Panc1 (cell line): ENCODE measurements at regions not wholly inside any gene's neighbourhood (a gene's known extent, or its start where the extent isn't known, plus 50 kb on each side); places are given as distances from the start of the nearest gene placed in this dataset.

Experiments
- ATAC-seq: fragments of 200-7000 bp; cut with Tn5 transposase; 2 replicates; pipeline ENCODE4 v1.9.1; 2020; ENCODE audit warnings: mild to moderate bottlenecking, moderate library complexity
- BruUV-seq: library from RNA; stranded (reverse); fragments of 400-500 nt; replicated peaks from 2 replicates; lab custom pipeline; 2021; lab: Mats Ljungman, UMichigan
- CTCF ChIA-PET: fragments of 300-600 bp; sonication (Branson Sonifier 250); formaldehyde crosslinking; loops from one replicate; lab custom pipeline; 2022; ENCODE audit warnings: antibody characterized with exemption; lab: Charles Lee
- POLR2A ChIA-PET: fragments of 300-600 bp; sonication (Branson Sonifier 250); formaldehyde crosslinking; loops from one replicate; lab custom pipeline; 2022; ENCODE audit warnings: antibody characterized with exemption; lab: Charles Lee
- DNase-seq: peaks from one replicate; pipeline ENCODE4 v3.0.0-alpha.2; 2010; ENCODE audit warnings: low read depth, low spot score
- H3K27ac ChIP-seq: 2 replicates; pipeline ENCODE4 v1.5.1; 2011; ENCODE audit warnings: mild to moderate bottlenecking, low read length, inconsistent platforms
- H3K27me3 ChIP-seq: fragments of 200-500 bp; sonication (Bioruptor generic); 2 replicates; pipeline ENCODE4 v1.6.0; 2014; ENCODE audit warnings: low read length, inconsistent platforms; ENCODE audit not compliant: control insufficient read depth, insufficient read depth
- H3K36me3 ChIP-seq: fragments of 200-500 bp; sonication (Bioruptor generic); 2 replicates; pipeline ENCODE4 v1.5.1; 2014; ENCODE audit warnings: inconsistent platforms, mild to moderate bottlenecking, low read length, moderate library complexity; ENCODE audit not compliant: control insufficient read depth, insufficient read depth
- H3K4me1 ChIP-seq: 2 replicates; pipeline ENCODE4 v1.5.1; 2011; ENCODE audit warnings: inconsistent platforms, mild to moderate bottlenecking, low read length, moderate library complexity; ENCODE audit not compliant: control insufficient read depth, insufficient read depth
- H3K4me3 ChIP-seq, 2 experiments: 2 replicates each; pipeline ENCODE4 v1.5.1; 2011 to 2012; ENCODE audit warnings: low read depth in 2 of 2, low read length in 2 of 2, mild to moderate bottlenecking in 2 of 2, inconsistent platforms in 1 of 2, moderate library complexity in 1 of 2
- H3K9me3 ChIP-seq: fragments of 200-500 bp; sonication (Bioruptor generic); 2 replicates; pipeline ENCODE4 v1.5.1; 2014; ENCODE audit warnings: low read depth, mild to moderate bottlenecking, inconsistent platforms, low read length, moderate library complexity; ENCODE audit not compliant: control insufficient read depth, insufficient read depth
- CTCF ChIP-seq: fragments of 450-650 bp; IDR thresholded peaks from 2 replicates; pipeline ENCODE4 v1.5.1; 2017; ENCODE audit warnings: mild to moderate bottlenecking
- POLR2AphosphoS5 ChIP-seq: IDR thresholded peaks from 2 replicates; pipeline ENCODE4 v1.6.1; 2012; ENCODE audit warnings: mild to moderate bottlenecking, low read depth, low read length, moderate library complexity
- REST ChIP-seq, 2 experiments: IDR thresholded peaks; 2 replicates each; pipeline ENCODE4 v1.6.1; 2011 to 2012; ENCODE audit warnings: low read depth in 2 of 2, control low read depth in 1 of 2, low read length in 1 of 2, mild to moderate bottlenecking in 1 of 2, moderate library complexity in 1 of 2; ENCODE audit not compliant: insufficient read depth in 1 of 2
- SIN3A ChIP-seq: IDR thresholded peaks from 2 replicates; pipeline ENCODE4 v1.6.1; 2012; ENCODE audit warnings: low read depth, mild to moderate bottlenecking, low read length, moderate library complexity, borderline replicate concordance; ENCODE audit not compliant: insufficient read depth
- TCF7L2 ChIP-seq: IDR thresholded peaks from 2 replicates; pipeline ENCODE4 v1.6.1; 2011; ENCODE audit warnings: mild to moderate bottlenecking, low read depth, low read length, inconsistent platforms
- in situ Hi-C: cut with HindIII; loops from 2 replicates; pipeline ENCODE4 v1.10.0; 2016; ENCODE audit warnings: low sequenced_read_pairs, low pct_unique_long_range_greater_than_20kb
- intact Hi-C: fragments of 100-400 bp; cut with micrococcal nuclease; formaldehyde crosslinking; loops from one replicate; pipeline ENCODE4 v1.10.0; 2022; ENCODE audit not compliant: unreplicated experiment

- DNase-seq (no peak), ATAC-seq (no peak)
- no peaks in the 10 kb centered on the region; the same call in 1 of the 2 replicates for H3K9me3 ChIP-seq
- H3K27ac ChIP-seq: no peak overlapping the region
- H3K4me1 ChIP-seq: no peaks in the 10 kb centered on the region
- POLR2A ChIA-PET: no interaction called here
- H3K4me3 ChIP-seq: no peak overlapping the region
- in situ Hi-C loops: no loop called here
- CTCF ChIA-PET: no interaction called here
- peaks cover 4% of the 10 kb centered on the region; the same call in 1 of the 2 replicates for H3K27me3 ChIP-seq
- BruUV-seq: no TSS peak
- TF ChIP-seq CTCF: no peak
- no peak for TF ChIP-seq REST (IDR thresholded peaks at IDR 0.05; ENCODE audit: insufficient read depth in 1 of 2, low read depth in 2 of 2, low read length in 1 of 2)
- TF ChIP-seq POLR2AphosphoS5: no peak
- no peak for TF ChIP-seq TCF7L2
- TF ChIP-seq SIN3A: no peak
- intact Hi-C loops: no loop called here
- no peaks in the 10 kb centered on the region for H3K36me3 ChIP-seq
These were observed 84.2 kb upstream of the SALL3 start for GRCh38 chr18:78895207-78896001.

- ChIA-PET CTCF (no interaction called here), POLR2A (no interaction called here)
- H3K27ac ChIP-seq: no peak overlapping the region
- H3K27me3 ChIP-seq: peaks cover 4% of the 10 kb centered on the region; the same call in 1 of the 2 replicates
- H3K4me1 ChIP-seq: no peaks in the 10 kb centered on the region
- H3K4me3 ChIP-seq: no peak overlapping the region
- DNase-seq (no peak), ATAC-seq (no peak)
- TF ChIP-seq CTCF: no peak
- TF ChIP-seq SIN3A: no peak
- no peak for TF ChIP-seq POLR2AphosphoS5
- TF ChIP-seq REST (IDR thresholded peaks at IDR 0.05; ENCODE audit: insufficient read depth in 1 of 2, low read depth in 2 of 2, low read length in 1 of 2): no peak
- TF ChIP-seq TCF7L2: no peak
- intact Hi-C loops: no loop called here
- in situ Hi-C loops: no loop called here
- BruUV-seq: no TSS peak
- no peaks in the 10 kb centered on the region; the same call in 1 of the 2 replicates for H3K9me3 ChIP-seq
- H3K36me3 ChIP-seq: no peaks in the 10 kb centered on the region
These were observed 83.3 kb upstream of the SALL3 start for GRCh38 chr18:78896111-78896905.
